HCT116 (cell line): ENCODE measurements at regions not wholly inside any gene's neighbourhood (a gene's known extent, or its start where the extent isn't known, plus 50 kb on each side); places are given as distances from the start of the nearest gene placed in this dataset.

Experiments used
- EZH2 ChIP-seq: fragments of 200-600 bp; sonication (generic); IDR thresholded peaks from 2 replicates; pipeline ENCODE4 v1.6.1; 2017; ENCODE audit warnings: antibody characterized with exemption, mixed run types
- TF ChIP-seq, protein P1 (sequence below), 3 experiments: fragments of 200-600 bp in 1 of 3; sonication (generic) in 1 of 3; IDR thresholded peaks in 2 of 3; conservative IDR thresholded peaks in 1 of 3; 2 replicates each; pipeline ENCODE4 v1.5.1; 2012 to 2017; ENCODE audit warnings: low read depth in 2 of 3, low read length in 2 of 3, antibody characterized with exemption in 1 of 3, borderline replicate concordance in 1 of 3, control low read depth in 1 of 3, mild to moderate bottlenecking in 1 of 3, mixed read lengths in 1 of 3, mixed run types in 1 of 3, moderate library complexity in 1 of 3; ENCODE audit not compliant: insufficient read depth in 1 of 3

DNA sequence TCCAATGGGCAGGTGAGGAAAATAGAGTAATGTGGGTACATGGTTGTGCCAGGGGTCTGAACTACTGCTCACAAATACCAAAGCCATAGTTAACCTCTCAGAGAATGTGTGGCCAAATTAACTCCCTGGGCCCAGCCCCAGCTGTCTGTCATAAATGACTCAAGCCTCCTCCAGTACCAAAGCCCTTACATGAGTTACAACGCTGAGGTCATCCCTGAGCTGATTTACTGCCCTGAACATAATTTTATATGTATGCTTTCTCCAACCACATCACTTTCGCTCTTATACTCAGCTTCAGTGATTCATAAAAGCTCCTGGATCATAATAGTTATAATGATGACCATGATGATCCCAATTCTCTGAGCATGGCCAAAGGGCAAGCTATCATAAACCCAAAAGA is 283.9 kb downstream of the NKX6-1 start:
- TF ChIP-seq, protein P1, sequence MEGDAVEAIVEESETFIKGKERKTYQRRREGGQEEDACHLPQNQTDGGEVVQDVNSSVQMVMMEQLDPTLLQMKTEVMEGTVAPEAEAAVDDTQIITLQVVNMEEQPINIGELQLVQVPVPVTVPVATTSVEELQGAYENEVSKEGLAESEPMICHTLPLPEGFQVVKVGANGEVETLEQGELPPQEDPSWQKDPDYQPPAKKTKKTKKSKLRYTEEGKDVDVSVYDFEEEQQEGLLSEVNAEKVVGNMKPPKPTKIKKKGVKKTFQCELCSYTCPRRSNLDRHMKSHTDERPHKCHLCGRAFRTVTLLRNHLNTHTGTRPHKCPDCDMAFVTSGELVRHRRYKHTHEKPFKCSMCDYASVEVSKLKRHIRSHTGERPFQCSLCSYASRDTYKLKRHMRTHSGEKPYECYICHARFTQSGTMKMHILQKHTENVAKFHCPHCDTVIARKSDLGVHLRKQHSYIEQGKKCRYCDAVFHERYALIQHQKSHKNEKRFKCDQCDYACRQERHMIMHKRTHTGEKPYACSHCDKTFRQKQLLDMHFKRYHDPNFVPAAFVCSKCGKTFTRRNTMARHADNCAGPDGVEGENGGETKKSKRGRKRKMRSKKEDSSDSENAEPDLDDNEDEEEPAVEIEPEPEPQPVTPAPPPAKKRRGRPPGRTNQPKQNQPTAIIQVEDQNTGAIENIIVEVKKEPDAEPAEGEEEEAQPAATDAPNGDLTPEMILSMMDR (IDR thresholded peaks at IDR 0.05 in 2 of 3, conservative IDR thresholded peaks at IDR 0.05 in 1 of 3; ENCODE audit: borderline replicate concordance in 1 of 3, insufficient read depth in 1 of 3, low read depth in 2 of 3, low read length in 2 of 3): no peak
- TF ChIP-seq EZH2: no peak
